Activated B cell treated with CpG ODN at 0.5 μM for 24 hours (primary cell): ENCODE measurements at regions not wholly inside any gene's neighbourhood (a gene's known extent, or its start where the extent isn't known, plus 50 kb on each side); places are given as distances from the start of the nearest gene placed in this dataset.

Source experiments
- ATAC-seq: fragments of 200-7000 bp; cut with Tn5 transposase; one replicate; pipeline ENCODE4 v1.10.0; 2021; ENCODE audit warnings: low read depth, mild to moderate bottlenecking, moderate library complexity
- CTCF ChIA-PET: fragments of 350-600 bp; sonication (Branson Sonifier 250); formaldehyde crosslinking; loops from one replicate; lab custom pipeline; 2021; ENCODE audit warnings: antibody characterized with exemption; lab: Charles Lee
- POLR2A ChIA-PET: fragments of 350-600 bp; sonication (Branson Sonifier 250); formaldehyde crosslinking; loops from one replicate; lab custom pipeline; 2021; ENCODE audit warnings: antibody characterized with exemption; lab: Charles Lee
- DNase-seq: peaks from one replicate; pipeline ENCODE4 v3.0.0; 2022
- H3K27ac Mint-ChIP-seq: one replicate; pipeline ENCODE4 v1.8.0; 2020; ENCODE audit warnings: mixed read lengths
- H3K27me3 Mint-ChIP-seq: one replicate; pipeline ENCODE4 v1.8.0; 2021; ENCODE audit warnings: mixed read lengths
- H3K36me3 Mint-ChIP-seq: one replicate; pipeline ENCODE4 v1.8.0; 2021; ENCODE audit warnings: low read depth, mixed read lengths
- H3K4me1 Mint-ChIP-seq: one replicate; pipeline ENCODE4 v1.8.0; 2021; ENCODE audit warnings: mixed read lengths
- H3K4me3 Mint-ChIP-seq: one replicate; pipeline ENCODE4 v1.8.0; 2020; ENCODE audit warnings: mild to moderate bottlenecking, mixed read lengths
- H3K9me3 Mint-ChIP-seq: one replicate; pipeline ENCODE4 v1.8.0; 2020; ENCODE audit warnings: mixed read lengths
- intact Hi-C: fragments of 100-400 bp; cut with micrococcal nuclease; formaldehyde crosslinking; loops from one replicate; pipeline ENCODE4 v1.15.1; 2024
- TF ChIP-seq, protein P1 (sequence below): fragments of 200-600 bp; IDR thresholded peaks from one replicate; pipeline ENCODE4 v1.8.0; 2022; ENCODE audit warnings: antibody characterized with exemption, mild to moderate bottlenecking

- peaks cover 4% of the 10 kb centered on the region for H3K9me3 Mint-ChIP-seq
- intact Hi-C loops = no loop called here
These were observed 214.2 kb downstream of the LACC1 start for GRCh38 chr13:44093607-44094564.

DNA sequence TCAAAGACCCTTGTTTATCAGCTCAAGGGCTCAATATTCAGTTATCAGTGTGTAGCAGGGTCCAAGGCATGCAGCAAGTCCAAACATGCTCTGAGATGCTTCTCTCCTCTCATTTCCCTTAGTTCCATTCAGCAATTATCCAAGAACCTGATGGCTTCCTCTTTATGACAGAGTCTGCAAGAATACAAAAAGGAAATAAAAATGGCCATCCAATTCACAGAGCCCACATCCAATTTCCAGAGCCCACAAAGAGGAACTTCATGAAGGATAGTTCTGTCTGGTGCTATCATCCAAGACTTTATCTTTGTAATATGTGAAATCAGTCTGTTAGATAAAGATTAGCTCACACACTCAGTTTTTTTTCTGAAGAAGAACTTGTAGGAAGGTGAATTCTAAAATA, 217.2 kb downstream of the LACC1 start:
- DNase-seq = no peak
- TF ChIP-seq, protein P1, sequence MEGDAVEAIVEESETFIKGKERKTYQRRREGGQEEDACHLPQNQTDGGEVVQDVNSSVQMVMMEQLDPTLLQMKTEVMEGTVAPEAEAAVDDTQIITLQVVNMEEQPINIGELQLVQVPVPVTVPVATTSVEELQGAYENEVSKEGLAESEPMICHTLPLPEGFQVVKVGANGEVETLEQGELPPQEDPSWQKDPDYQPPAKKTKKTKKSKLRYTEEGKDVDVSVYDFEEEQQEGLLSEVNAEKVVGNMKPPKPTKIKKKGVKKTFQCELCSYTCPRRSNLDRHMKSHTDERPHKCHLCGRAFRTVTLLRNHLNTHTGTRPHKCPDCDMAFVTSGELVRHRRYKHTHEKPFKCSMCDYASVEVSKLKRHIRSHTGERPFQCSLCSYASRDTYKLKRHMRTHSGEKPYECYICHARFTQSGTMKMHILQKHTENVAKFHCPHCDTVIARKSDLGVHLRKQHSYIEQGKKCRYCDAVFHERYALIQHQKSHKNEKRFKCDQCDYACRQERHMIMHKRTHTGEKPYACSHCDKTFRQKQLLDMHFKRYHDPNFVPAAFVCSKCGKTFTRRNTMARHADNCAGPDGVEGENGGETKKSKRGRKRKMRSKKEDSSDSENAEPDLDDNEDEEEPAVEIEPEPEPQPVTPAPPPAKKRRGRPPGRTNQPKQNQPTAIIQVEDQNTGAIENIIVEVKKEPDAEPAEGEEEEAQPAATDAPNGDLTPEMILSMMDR = no peak
- H3K27me3 Mint-ChIP-seq = peaks cover 1% of the 10 kb centered on the region
- H3K36me3 Mint-ChIP-seq = no peaks in the 10 kb centered on the region
- ChIA-PET CTCF (no interaction called here), POLR2A (no interaction called here)
- no peak for ATAC-seq
- peaks cover 7% of the 10 kb centered on the region for H3K9me3 Mint-ChIP-seq
- intact Hi-C loops = no loop called here
- no peak overlapping the region for H3K27ac Mint-ChIP-seq
- no peaks in the 10 kb centered on the region for H3K4me1 Mint-ChIP-seq
- H3K4me3 Mint-ChIP-seq = no peak overlapping the region

More at GRCh38 chr13:44093607-44094564, 214.2 kb downstream of the LACC1 start:
- ATAC-seq (no peak), DNase-seq (no peak)
- TF ChIP-seq, protein P1 = no peak
- no peak overlapping the region for H3K4me3 Mint-ChIP-seq
- H3K27me3 Mint-ChIP-seq = peaks cover 1% of the 10 kb centered on the region
- H3K36me3 Mint-ChIP-seq = no peaks in the 10 kb centered on the region
- POLR2A ChIA-PET = no interaction called here
- CTCF ChIA-PET = no interaction called here
- no peak overlapping the region for H3K27ac Mint-ChIP-seq
- H3K4me1 Mint-ChIP-seq = peaks cover 8% of the 10 kb centered on the region

DNA sequence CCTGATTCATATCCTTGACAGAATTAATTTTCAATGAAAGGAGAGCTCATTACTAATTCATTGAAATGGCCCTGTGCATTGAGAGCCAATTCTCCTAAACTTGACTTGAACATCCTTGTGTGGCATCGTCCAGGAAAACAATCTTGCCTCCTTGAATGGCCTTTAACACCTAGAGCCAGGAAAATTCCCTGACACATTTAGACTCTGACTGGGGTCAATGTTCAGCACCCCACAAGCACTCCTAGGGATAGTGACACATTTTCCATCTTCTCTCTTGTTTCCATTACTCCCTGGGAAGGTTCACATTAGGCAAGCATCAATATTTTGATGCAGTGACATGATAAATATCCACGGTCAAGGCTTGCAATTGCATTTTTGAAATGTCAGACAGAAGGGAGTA, 218.9 kb downstream of the LACC1 start:
- H3K4me3 Mint-ChIP-seq = no peak overlapping the region
- DNase-seq (no peak), ATAC-seq (no peak)
- H3K36me3 Mint-ChIP-seq = no peaks in the 10 kb centered on the region
- H3K4me1 Mint-ChIP-seq = no peaks in the 10 kb centered on the region
- TF ChIP-seq, protein P1 = no peak
- intact Hi-C loops = no loop called here
- CTCF ChIA-PET = no interaction called here
- peaks cover 9% of the 10 kb centered on the region for H3K9me3 Mint-ChIP-seq
- H3K27ac Mint-ChIP-seq = no peak overlapping the region
- H3K27me3 Mint-ChIP-seq = peaks cover 1% of the 10 kb centered on the region
- POLR2A ChIA-PET = no interaction called here

DNA sequence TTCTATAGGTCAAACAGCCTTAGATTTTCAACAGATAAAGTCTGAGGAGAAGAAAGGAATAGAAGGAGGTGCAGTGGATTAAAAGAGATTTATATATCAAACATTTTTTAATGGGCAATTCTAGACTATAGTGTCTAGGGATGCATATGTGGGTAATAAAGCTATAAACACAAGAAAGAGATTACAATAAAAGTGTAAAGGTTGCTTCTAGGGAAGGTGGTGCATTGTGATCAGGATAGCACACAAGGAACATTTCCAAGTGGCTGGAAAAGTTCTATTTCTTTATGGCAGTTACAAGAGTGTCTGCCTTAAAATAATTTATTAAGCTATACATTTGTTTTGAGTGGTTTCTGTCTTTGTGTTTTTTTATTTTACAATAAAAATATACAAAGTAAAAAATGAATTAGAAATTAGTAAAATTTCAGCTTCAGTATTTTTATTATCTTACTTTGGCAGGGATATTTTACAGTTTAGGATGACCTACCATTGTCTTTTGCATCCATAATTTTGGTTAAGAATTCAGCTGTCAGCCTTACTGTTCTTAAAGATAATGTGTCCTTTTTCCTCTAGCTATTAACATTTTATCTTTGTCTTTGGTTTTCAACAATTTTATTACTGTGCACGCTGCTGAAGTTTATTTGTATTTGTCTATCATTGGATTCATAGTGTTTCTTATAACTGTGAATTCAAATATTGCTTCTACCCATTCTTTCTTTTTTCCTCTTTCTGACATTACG, 221.8 kb downstream of the LACC1 start:
- peaks cover 5% of the 10 kb centered on the region for H3K27me3 Mint-ChIP-seq
- TF ChIP-seq, protein P1 = no peak
- intact Hi-C loops = no loop called here
- H3K27ac Mint-ChIP-seq = no peak overlapping the region
- no peaks in the 10 kb centered on the region for H3K4me1 Mint-ChIP-seq
- peaks cover 9% of the 10 kb centered on the region for H3K9me3 Mint-ChIP-seq
- ChIA-PET POLR2A (no interaction called here), CTCF (no interaction called here)
- ATAC-seq (no peak), DNase-seq (no peak)
- no peak overlapping the region for H3K4me3 Mint-ChIP-seq
- no peaks in the 10 kb centered on the region for H3K36me3 Mint-ChIP-seq
